Breast epithelium (tissue), 3 donors: ENCODE measurements at regions not wholly inside any gene's neighbourhood (a gene's known extent, or its start where the extent isn't known, plus 50 kb on each side); places are given as distances from the start of the nearest gene placed in this dataset.

ENCODE experiments used
- CTCF ChIP-seq, 3 donors: fragments of 450-650 bp; IDR thresholded peaks; one replicate each; pipeline ENCODE4 v1.5.1; 2016 to 2017; ENCODE audit warnings: antibody characterized with exemption in 3 of 3, mild to moderate bottlenecking in 3 of 3, moderate library complexity in 3 of 3
- POLR2A ChIP-seq: fragments of 450-650 bp; IDR thresholded peaks from one replicate; pipeline ENCODE4 v1.6.1; 2016; ENCODE audit warnings: antibody characterized with exemption, mild to moderate bottlenecking, moderate library complexity
- POLR2AphosphoS5 ChIP-seq, 3 donors: sonication (generic); formaldehyde crosslinking; IDR thresholded peaks; one replicate each; pipeline ENCODE4 v1.6.1; 2017; ENCODE audit warnings: antibody characterized with exemption in 3 of 3

- TF ChIP-seq CTCF (IDR thresholded peaks at IDR 0.05) (no peak), POLR2A (no peak), POLR2AphosphoS5 (IDR thresholded peaks at IDR 0.05) (no peak)
These were observed 186.5 kb downstream of the SPTSSA start for GRCh38 chr14:34275530-34275929.
